Left renal cortex interstitium (tissue), 4 donors: ENCODE measurements at regions not wholly inside any gene's neighbourhood (a gene's known extent, or its start where the extent isn't known, plus 50 kb on each side); places are given as distances from the start of the nearest gene placed in this dataset.
A peak's percentile ranks its signal among the peaks of the same experiment; 100 is the strongest.

Experiments
- DNase-seq, 4 donors: peaks; one replicate each; pipeline ENCODE4 v3.0.0-alpha.2; 2013; ENCODE audit warnings: low read depth in 4 of 4, low spot score in 2 of 4, missing footprints in 1 of 4

DNA sequence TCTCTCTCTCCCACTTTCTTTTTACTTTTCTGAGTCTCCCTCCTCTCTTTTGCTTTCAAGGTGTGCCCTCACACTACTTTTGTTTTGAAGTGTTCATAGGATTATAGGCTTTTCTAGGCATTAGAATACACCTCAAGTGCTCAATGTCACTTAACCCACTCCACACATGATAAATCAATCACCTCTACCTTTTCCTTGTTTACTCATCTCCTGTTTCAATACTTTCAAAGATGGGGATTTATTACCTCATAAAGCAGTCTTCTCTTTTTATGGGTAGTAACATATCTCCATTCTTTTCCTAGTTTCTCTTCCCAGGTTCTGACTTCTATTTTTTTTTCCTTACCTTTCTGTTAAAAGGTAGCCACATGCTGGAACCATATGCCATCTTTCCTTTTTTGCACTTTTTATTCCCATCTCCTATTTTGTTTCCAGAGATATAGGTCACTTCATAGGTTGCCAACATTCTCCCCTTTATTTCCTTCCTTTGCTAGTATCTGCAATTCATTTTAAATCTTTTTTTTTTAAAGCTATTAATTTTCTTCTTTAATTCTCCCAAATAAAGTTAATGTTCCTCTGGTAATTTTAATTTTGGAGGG, 137.6 kb upstream of the SLC10A2 start:
- DNase-seq = peak in 1 of 4 donors; percentile 48

DNA sequence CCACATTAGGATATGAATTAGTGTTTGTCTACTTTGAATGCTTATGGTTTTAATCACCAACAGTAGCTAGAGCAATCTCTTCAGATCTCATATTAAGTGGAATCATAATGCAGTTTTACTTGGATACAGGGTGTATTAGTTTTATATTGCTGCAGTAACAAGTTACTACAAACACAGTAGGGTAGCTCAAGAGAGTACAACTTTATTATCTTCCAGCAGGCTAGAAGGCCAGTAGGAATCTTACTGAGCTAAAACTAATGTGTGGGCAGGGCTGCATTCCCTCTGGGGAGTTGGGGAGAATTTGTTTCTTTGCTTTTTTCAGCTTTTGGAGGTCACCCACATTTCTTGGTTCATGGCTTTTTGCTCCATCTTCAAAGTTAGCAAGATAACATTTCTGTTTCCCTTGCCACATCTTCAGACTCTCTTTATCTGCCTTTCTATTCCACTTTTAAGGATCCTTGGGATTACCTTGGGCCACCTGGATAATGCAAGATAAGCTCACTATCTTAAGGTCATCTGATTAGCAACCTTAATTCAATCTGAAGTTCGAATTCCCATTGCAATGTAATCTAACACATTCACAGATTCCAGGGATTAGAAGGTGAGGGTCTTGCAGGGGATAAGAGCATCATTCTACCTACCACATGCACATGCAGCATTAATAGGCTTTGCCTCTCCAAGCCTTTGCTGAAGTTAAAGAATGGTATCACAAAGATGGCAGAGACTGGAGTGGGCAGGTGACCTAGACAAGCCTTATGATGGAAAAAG, 134.1 kb upstream of the SLC10A2 start:
- DNase-seq = no peak

DNA sequence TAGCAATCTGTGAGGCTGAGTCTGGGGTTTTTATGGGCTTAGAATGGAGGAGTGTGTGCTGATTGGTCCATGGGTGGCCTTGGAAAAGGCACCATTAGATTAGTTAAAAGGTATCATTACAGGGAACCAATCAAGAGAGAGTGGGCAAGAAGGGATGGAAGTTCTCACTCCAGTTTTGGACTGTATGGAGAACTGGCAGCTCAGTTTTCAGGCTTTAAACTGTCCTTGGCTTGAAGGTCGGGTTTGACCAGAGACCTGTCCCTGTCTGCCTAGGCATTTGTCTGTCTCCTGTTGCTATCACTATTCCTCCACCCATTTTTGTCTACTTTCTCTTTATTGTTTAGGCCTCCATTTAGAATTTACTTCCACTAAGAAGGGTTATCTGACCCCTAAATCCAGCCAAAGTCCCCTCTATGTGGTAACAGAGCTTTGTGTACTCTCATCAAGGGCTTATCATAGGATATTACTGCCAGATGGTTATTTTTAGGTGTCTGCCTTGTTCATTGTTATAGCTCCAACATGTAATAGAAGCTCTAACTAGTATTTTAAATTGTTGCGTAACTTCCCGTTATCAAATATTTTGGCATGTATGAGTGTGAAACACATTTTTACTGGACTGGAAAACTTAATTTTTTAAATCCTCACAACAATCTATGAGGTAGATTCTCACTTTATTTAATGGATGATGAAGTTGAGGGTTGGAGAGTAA, 133.3 kb upstream of the SLC10A2 start:
- no peak for DNase-seq

DNA sequence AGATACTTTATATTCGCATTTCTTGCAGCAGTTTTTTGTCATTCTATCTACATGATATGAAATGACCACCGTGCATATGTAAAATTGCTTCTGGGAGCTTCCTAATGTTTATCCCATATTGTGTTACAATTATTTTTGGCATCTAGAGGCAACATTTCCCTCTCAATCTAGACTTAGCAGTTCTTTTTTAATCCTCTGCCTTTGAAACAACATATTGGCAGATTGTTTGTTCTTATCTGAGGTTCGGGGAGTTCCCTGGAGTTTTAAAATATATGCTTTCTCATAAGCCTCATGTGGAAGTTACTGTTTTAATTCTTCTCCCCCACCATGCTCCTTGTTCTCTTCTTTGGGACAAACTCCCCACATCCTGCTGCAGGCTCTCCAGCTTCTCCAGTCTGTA, 130.1 kb upstream of the SLC10A2 start:
- no peak for DNase-seq

DNA sequence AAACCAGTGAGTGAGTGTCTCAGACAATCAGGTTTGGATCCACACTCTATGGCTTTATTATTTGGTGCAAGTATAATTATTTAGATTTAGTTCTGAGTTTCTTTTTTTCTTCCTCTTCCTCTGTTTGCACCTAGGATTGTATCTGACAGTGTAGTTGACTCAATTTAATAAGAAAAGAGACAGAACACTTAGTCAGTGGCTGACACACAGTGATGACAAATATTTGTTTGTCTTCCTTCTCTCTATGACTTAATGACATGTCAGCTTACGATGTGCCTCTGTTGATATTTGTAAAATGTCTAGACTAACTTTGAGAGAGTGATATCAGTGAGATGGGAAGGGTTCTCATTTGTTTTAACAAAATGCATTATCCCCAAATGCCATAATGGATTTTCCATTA, 129.5 kb upstream of the SLC10A2 start:
- DNase-seq = no peak

DNA sequence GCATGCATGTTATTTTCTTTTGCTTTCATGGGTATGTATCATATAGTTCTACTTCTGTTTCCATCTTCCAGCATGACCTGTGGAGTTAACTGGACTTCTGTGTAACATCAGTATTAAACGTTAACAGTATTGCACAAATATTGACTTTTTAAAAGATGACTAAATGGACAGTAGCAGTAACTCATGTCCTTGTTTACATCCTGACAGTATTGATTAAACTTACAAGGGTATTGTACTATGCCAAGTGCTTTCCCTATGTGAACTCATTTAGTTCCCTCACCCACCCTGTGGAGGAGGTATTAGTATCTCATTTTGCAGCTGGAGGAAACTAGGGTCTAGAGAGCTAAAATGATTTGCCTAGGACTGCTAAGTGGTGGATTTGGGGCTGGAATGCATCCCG, 128.7 kb upstream of the SLC10A2 start:
- no peak for DNase-seq

DNA sequence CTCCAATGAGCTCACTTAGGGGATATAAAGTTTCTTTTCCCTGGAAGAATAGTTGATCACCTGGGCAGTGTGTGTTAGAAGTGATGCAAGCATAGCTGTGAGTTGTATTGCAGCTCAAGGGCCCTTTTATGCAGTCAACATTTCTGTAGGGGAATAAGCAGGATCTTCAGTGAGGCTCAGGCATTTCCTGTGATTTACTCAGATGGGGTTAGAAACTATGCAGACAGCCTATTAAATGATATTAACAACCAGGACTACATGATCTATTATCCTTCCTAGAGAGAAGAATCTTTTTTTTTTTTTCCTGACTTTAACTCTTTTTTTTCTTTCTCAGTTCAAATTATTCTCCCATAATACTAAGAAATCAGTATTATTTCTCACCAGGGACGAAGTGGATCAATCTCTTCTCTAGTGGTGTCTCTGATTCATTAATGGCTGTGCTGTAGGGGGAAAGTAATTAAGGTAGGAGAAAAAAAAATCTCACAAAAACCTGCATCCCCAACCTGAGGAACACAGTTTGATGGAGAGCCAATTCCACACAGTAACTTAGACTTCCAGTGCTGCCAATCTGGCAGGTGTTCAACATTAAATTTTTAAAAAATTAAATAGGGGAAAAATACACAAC, 126.4 kb upstream of the SLC10A2 start:
- DNase-seq = no peak

DNA sequence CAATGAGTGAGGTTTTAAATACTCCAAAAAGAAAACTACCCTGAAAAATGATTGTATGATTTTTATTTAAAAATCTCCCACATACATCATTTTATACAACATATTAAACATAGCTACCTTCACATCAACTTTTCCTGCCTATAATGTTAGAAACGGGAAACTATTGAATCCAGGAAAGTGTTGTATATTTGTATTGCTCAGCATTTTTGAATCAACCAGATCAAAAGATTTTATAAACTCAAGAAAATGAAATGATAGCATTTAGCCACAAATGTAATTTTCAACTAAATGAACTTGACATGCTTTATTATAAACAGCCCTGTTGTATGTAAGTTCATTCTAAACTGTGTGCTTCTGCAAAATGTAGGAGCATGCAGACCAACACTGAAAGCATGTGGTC, 124.6 kb upstream of the SLC10A2 start:
- no peak for DNase-seq

DNA sequence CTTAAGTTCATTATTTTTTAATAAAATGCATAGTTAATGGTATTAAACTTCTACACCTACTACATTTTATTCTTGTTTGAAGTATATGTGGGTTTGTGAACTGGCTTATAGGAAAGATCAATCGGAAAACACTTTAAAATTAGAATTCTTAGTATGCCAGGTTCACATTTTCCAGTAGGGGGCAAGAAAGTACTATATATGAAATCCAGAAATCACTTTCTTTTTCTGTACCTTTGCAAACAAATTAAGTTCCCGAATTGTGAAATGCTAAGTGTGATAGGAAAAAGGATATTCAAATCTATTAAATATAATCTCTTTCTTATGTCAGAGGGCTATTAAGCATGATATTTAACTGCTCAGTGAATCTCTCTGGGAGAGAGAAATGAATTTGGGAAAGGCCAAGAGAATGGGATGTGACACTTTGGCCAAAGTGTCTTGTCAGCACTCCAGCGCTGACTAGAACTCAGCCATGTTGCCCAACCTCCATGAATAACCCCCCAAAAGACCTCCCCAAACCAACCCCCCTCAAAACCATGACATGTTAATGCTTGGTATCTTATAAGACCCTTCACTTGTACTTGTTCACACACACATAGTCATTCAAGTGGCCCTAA, 122.6 kb upstream of the SLC10A2 start:
- peak in 2 of 4 donors; percentile 11 to 25 for DNase-seq

DNA sequence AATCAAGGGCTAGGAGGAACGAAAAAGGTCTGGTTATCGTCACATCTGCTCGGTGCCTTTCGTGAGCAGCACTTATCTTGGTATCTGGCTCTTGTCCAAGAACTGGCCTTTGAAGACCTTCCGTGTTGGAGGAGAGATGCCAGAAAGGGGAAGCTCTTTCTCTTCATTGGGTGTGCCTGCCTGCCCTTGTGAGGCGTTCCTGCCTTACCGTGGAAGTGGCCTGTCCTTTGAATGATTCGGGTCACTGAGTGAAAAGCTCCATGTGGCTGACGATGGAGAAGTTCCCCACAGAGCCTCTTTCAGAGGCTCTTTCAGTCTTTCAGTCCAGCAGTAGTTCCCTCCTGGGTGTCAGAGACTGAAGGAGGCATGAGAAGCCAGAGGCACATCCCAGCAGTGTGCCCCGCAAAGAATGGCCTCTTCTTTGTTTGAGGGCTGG, 121.5 kb upstream of the SLC10A2 start:
- no peak for DNase-seq

DNA sequence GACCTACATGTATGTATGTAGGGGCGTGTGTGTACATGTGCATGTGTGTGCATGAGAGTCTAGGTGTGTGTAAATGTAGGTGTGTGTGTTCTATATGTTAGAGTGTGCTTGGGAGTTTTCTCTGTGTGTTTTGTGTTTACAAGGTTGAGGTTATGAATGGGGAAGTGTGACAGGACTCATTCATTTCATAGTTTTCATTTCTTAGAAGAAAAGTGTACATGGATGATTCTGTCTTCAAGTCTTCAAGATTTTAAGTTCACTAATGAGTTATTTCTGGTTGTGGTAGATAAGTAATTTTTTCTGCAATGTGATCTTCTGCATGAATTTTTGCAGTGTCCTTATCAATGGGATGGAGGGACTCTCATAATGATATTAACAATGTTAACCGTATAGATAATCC, 118.2 kb upstream of the SLC10A2 start:
- DNase-seq = no peak

DNA sequence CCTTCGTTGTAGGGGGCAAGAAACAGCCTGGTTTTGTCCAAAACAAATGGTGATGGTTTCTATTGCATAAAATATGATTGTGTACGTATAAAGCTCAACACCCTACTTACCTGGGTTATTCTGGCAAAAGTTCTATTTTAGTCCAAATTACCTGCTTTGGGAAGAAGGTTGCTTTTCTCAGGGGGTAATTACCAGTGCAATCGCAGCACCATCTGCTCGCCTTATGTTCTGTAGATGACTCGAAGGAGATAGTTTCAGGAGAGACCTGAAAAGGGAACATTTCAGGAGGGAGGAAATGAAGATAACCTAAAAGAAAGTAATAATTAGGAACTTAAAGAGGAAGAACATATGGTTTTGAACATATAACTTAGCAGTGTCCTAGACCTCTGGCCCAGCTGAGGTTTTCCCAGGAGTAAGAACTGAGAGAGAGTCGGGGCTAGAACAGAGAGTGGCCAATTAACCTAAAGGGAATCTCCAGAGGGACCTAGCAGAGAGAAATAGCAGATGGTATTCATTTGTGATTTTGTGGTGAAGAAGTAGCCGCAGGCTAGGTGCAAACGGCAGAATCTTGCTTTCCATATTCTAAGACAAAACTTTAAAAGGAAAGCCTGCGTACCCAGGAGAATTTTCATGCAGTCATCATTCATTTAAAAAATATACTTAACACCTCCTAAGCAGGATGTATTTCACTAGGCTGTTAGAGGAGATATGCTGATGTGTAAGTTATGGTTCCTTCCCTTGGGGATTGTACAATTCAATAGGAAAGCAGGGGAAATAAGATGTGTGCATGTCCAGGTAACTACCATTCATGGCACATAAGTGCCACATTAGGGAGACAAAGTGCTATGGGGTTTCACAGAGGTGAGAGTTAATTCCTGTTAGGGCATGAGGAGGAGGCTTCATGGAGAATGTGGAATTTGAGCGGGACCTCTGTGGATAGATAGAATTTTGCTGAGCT, 113.0 kb upstream of the SLC10A2 start:
- DNase-seq = no peak

DNA sequence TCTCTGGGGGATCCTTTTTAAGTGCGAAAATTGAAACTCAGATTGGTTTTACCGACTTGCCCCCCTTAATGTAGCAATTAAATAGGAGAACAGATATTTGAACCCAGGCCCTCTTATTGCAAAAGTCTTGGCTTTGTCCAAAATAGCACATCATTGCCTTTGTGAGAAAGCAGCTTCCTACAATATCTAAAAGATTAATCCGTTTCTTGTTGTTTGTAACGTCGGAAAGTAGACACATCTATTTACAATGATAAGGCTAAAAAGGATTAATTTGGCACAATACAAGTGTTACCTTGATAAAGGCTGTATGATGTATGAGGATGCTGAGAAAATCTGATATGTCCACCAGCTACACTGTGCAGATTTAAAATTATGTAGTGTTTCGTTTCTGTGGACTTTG, 108.7 kb upstream of the SLC10A2 start:
- no peak for DNase-seq

DNA sequence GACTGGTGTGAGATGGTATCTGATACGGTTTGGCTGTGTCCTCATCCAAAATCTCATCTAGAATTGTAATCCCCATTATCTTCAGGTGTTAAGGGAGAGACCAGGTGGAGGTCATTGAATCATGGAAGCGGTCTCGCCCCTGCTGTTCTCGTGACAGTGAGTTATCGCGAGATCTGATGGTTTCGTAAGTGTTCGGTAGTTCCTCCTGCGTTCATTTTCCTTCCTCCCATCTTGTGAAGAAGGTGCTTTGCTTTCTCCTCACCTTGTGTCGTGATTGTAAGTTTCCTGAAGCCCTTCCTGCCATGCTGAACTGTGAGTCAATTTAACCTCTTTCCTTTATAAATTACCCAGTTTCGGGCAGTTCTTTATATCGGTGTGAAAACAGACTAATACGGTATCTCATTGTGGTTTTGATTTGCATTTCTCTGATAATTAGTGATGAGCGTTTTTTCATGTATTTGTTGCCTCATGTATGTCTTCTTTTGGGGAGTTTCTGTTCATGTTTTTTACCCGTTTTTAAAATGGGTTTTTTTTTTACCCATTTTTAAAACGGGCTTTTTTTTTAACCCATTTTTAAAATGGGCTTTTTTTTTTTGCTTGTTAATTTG, 102.8 kb upstream of the SLC10A2 start:
- no peak for DNase-seq

DNA sequence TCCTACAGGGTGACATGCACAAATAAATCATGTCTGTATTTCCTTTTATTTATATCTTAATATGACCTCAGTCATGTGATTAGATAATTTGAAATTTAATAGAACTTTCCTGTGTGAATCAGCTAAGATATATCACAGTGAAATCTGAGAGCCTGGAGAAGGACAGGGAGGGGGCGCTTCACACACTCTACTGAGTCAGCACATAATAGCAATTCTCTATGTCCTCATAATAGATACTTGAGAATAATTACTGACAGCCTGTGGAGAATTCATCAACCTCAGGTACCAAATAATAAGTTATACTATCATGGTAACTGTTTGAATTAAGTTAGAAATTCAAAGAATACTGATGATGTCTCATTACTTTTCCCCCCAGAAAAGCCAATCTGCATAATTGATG, 98.0 kb upstream of the SLC10A2 start:
- no peak for DNase-seq

DNA sequence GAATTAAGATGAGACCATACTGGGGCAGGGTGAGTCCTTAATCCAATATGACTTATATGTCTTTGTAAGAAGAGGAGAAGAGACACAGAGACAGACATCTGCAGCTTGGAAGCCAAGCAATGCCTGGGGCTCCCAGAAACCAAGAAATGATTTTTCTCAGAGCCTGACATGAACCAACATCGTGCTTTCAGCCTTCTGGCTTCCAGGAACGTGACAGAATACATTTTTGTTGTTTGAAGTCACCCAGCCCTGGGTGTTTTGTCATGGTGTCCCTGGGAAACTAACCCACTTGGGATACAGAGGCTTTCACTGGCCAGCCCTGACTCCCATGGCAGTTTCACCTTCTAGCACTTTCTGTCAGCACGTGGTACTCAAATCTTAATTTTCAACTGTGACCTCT, 95.3 kb upstream of the SLC10A2 start:
- DNase-seq = no peak

DNA sequence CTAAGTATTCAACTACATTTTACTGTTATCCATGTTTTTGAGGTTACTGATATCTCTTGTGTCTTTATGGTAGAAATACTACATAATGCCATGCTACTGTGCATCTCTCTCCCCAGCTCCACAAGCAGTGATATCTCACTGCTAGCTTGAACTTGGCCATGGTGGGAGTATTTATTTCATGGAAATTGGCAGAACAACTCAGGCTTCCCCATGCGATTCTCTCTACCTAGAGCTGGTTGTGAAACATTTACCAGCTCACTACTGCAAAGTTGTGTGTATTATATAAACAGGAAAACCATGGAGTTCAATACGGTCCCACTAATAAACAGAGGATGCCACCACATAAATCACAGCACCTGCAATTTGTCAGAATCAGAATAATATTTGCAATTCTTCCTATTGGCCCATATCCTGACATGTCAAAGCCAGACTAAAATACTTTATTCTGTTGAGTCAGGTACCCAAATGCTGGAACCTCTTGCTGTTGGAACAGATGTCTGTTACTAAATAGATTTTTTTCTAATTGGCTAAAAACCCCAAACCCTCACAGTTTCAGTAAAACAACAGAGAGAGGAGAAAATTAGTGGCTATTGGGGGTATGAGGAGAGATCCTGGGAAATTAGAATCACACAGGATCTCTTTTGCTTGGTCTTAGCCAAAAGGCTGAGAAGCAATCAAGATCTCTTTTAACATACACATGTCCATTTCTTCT, 91.4 kb upstream of the SLC10A2 start:
- no peak for DNase-seq

DNA sequence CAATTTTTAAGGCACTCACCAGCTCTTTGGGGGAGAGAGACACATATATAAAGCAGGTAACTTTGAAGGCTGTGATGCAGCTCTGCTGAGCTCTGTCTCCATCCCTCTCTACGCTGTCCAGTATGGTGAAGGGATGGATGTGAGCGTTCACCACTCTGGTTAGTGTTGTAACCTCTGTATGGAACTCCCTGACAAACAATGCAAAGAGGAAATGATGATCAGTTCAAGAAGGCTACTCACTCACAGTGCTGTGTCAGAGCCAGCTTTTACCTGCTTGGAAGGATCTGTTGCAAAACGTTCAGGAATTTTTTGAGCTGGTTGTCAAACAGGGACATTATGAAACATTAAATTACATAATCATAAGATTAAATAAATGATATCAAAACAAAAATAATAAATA, 90.8 kb upstream of the SLC10A2 start:
- DNase-seq = no peak
